CD4-positive, alpha-beta T cell treated with Interleukin-15 for 4 hours (primary cell): ENCODE measurements at regions not wholly inside any gene's neighbourhood (a gene's known extent, or its start where the extent isn't known, plus 50 kb on each side); places are given as distances from the start of the nearest gene placed in this dataset.
"Not testable (repeated sequence)": the region's sequence is repeated elsewhere in the genome, so short reads cannot be mapped to it uniquely, and the experiment has no call there.

Experiments
- DNase-seq: peaks from one replicate; pipeline ENCODE4 v3.0.0-alpha.2; 2020; ENCODE audit warnings: low spot score

DNA sequence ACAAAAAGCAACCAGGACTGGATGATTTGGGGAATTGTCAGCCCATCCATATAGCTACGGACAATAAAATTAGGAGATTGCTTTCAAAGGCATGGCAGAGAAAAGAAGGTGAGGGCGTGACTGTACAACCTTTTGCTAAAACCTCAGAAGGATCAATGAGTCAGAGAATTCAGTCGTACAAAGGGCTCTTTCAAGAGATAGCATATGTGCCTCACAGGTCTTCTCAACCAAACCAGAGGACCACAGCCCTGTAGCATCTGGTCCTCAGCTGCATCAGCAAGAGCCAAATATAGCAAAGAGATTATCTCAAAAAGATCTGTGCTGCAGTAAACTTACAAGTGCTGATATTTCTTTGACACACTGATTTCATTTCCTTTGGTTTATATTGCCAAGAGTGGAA lies 149.9 kb upstream of the RAB6C start:
- no peak for DNase-seq

DNA sequence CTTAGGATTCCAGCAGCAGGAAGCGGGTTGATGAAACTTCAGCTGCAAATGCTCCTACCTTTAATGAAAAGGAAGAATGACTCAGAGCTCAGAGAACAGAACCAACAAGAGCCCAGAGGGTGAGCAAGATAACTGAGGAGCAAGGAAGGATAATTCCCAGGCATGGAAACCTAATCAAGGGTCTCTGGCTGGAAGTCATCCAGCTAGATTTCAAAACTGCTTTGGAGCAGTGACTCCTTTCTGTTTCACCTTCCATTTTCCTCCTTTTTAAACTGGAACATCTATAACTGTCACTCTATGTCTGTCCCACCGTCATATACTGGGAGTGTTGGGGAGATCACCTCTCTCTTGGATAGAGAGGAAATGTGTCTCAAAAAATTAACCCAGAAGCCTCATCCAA lies 148.4 kb upstream of the RAB6C start:
- no peak for DNase-seq

DNA sequence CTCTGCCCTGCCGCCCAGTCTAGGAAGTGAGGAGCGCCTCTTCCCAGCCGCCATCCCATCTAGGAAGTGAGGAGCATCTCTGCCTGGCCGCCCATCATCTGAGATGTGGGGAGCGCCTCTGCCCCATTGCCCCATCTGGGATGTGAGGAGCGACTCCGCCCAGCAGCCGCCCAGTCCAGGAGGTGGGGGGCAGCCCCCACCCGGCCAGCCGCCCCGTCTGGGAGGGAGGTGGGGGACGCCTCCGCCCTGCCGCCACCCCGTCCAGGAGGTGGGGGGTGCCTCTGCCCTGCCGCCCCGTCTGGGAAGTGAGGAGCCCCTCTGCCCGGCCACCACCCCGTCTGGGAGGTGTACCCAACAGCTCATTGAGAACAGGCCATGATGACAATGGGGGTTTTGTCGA lies 146.0 kb upstream of the RAB6C start:
- DNase-seq, result not testable (repeated sequence)

DNA sequence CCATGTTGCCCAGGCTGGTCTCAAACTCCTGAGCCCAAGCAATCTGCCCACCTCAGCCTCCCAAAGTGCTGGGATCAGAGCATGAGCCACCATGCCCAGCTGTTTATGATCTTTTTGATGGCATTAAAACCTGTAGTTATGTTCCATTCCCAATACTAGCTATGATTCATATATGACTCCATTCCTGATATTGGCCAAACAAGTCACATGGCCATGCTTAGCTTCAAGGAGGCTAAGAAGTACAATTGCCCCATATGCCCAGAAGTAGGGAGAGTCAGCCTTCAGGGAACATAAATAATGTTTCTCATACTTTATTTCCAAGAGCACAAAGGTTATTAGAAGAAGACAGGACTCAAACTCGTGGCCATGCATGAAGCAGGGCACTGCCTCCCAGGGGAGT lies 132.4 kb upstream of the RAB6C start:
- DNase-seq, result no peak

DNA sequence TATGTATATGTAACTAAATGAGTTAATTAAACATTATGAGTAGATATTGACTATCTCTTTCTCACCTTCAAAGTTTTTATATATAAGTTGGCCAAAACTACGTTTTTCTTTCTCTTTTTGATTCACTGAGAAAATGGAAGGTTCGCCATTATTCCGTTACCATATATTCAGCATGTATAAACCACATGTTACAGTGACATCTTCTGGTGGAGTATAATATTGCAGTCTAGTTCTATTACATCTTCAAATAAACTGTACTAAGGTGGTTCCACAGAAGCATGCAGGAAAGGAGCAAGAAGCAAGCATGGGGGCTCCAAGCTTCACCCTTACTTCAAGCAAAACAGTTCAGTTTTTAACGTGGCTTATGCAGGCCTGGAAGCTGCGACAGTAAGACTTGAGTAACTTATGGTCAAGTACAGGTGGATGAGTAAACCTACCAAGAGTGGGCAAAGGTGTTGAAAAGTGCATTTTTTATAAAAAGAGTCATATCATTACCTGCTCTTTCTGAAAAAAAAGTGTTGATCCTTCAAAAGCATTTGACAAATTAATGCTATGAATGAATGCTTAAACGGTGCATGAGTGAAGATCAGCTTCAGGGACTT lies 129.8 kb upstream of the RAB6C start:
- peak; percentile 59 for DNase-seq

DNA sequence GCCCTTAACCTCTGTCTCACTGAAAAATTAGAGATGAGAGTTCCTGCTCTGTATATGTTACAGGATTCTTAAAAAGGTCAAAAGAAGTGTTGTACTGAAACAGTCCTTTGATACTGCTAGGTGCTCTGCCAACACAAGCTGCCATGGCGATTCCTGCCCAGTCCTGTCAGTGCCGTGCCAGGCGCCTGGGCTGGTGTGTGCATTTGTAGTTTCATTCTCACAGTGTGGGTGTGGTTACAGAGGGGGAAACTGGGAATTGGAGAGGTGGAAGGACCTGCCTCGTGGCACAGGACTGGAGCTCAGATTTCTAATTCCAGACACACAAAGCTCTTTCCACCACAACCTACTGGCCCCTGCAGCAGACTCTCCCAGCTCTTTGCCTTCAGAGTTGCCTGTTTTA lies 122.3 kb upstream of the RAB6C start:
- no peak for DNase-seq

DNA sequence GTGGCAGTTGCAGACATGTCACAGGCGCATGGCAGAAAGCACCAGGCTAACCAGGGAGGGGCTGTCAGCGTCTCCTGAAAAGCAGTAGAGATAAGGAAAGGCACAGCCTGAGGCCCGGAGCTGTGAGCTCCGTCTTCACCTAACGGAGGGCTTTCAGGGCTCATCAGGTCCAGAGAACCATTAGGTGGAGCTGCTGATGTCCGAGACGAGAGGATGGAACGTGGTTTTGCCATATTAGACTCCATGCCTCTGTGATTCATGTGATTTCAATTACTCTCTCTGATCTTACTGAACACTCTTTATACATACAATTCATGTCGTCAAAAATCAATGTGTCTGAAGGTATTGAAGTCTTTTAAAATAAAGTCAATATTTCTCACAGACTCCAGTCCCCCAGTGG lies 120.3 kb upstream of the RAB6C start:
- DNase-seq, result no peak

DNA sequence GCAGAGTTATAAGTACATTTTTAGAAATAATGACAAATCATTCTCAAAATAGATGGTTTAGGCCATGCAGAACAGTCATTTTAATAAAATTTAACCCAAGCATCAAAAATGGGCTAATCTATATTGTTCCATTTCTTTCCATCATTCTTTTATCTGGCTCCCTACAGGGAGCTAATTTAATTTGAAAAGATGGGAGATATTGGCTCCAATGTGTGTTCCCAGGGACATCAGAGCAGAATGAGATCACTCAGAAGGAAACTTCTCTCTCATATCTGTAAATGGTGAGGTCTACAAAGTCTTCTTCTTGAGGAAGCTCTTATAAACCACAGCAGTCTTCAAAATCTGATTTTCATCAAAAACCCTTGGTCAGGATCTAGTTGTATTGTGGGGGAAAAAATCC lies 119.4 kb upstream of the RAB6C start:
- no peak for DNase-seq

DNA sequence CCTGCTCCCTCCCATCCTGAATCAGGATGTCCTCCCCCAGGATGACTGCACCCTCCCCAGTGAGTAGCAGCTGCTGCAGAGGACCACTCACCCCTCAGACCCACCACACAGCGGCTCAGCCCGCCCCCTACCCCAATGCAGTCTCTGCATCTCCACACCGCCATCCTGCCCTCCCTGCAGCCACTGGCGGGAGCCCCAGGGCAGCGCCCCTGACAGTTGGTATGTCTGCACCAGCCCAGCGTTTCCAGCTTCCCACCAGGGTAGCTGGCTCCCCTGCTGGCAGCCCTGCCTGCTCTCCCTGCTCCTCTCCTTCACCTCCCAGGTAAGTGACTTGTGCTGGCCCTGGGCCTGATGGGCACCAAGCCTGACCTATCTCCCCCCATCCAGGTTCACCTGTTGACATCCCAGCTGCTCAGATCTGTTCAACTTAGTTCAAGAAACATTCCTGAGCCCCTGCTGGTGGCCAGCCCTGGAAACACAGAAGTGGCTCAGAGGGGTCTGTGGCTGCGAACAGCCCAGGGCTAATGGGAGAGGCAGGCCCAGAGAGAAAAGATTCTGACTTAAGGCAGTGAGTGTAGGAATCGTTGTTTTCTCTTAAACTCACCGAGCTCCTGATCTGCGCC lies 117.7 kb upstream of the RAB6C start:
- DNase-seq, result no peak

DNA sequence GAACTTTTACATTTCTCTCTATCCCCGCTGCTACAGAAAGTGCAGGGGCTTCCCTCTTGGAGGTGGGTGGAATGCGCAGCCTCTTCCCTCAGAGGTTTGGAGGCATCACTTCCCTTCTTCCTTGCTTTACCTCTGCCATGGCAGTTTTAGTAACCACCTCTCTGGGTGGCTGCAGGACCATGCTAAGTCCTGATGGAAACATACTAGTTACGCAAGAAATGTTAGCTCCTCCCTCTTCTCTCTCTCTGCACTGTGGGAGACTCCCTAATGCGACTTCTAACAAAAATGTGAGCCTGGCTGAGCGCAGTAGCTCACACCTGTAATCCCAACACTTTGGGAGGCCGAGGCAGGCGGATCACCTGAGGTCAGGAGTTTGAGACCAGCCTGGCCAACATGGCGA lies 116.8 kb upstream of the RAB6C start:
- no peak for DNase-seq

DNA sequence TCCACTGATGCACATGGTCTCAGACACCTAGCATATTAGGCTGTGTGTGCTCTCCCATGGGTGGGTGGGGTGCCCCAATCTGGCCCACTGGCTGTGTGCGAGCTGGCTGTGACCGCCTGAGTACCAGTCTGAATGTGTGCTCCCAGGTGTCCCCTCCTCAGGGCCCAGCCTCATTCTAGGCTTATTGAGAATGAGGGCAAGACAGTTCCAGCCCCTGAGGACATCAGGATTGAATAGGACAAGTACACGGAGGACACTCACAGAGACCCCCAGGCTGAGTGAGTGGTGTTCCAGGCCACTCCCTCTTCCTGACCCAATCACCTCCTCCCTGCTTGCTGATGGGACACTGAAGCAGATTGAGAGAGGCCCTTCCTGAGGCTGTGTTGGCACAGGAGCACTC lies 116.1 kb upstream of the RAB6C start:
- no peak for DNase-seq

DNA sequence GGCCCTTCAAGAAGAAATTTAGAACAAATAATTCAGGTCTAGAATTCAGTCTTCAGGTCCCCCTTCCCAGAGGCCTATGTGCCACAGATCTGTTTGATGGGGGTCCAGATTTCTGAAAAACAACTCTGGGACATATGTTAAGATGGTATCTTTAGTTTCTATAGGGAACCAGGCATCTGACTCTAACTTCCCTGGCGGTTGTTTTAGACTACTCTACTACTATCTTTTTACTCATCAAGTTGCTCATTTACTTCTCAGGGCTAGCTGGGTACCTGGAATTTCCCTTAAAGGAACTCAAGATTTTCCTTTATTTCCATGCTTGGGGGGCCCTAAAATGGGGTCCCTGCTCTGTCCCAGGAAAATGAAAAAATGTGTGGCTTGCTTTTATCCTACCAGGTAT lies 114.7 kb upstream of the RAB6C start:
- no peak for DNase-seq

DNA sequence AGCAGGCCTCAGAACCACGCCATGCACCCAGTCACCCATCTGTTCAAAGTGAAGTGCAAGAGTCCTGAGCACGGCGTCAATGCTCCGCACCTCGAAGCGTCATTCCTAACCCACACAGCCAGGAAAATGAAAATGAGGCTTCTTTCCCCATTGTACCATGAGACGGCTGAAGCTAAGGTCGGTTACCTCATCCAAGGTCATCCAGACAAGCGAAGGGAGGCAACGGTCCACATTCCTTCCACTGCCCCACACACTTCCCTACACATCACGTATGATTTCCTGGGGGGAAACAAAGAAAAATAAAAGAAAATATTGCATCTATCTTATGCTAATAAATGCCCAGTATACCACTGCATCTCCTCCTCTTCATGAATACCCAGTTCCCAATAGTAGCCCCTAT lies 113.5 kb upstream of the RAB6C start:
- DNase-seq, result no peak

DNA sequence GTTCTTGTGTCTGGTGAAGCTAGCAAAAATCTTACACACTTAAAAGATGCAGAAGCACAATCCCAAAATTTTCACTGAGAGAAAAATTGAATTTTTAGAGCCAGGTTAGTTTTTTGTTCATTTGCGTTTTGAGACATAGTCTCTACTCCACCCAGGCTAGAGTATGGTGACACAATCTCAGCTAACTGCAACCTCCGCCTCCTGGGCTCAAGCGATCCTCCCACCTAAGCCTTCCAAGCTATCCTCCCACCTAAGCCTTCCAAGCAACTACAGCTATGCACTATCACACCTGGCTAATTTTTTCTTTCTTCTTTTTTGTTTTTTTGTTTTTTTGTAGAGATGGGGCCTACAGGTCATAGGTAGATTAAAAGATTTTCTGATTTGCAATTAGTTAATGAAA lies 113.1 kb upstream of the RAB6C start:
- DNase-seq, result no peak

DNA sequence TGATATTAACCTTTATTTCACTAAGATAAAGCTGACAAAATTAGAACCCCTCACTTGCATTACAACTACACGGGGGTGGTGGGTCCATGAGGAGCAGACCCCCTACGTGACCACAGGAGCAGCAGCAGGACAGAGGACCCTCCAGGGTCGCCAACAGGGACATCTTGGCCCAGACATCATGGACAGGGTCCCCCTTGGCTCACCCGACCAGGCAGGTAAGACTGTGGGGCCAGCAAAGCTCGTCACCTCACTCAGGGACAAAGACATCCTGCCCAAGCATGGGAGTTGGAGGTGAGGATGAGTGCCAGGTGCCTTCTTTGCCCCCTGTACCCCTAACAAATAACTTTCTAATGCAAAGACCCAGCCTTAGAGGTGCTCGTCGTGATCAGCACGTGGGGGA lies 111.3 kb upstream of the RAB6C start:
- DNase-seq, result no peak

DNA sequence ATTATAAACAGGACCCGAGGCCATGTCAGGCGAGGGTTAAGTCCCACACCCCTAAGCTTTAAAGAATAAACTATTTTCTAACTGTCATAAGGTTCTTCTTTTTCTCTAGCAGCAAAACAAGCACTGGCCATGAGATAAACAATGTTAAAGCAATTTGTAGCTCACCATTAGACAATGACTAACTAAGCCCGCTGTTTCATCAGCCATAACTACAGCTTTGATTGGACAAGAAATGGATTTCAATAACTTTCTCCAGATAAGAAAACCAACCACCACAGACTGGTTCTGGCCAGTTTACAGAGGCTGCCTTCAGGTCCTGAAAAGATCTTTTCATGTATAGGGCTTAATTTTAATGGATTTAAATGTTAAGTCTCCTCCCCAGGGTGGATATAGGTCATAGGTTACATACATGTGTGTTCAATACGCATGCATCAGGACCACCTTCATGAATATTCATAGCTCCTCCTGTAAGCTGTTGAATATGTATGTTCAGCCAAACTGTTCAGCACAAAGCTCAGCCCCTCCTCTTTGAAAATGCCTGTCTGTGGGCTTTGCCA lies 108.7 kb upstream of the RAB6C start:
- no peak for DNase-seq

DNA sequence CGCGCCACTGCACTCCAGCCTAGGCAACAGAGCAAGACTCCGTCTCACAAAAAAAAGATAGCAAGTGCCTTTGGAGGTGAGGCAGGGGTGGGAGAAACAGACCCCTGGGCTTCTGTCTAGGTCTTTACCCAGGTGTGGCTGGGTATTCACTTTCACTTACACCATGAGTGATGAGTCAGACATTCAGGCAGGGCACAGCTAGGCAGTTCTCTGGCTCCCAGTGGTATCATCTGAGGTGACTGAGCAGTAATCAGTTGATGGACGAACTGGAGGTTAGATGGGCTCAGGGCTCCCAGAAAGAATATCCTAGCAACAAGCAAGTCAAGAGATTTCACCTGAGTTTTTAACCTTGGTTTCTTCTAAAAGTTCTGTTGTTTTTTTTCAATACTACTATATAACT lies 107.0 kb upstream of the RAB6C start:
- no peak for DNase-seq

DNA sequence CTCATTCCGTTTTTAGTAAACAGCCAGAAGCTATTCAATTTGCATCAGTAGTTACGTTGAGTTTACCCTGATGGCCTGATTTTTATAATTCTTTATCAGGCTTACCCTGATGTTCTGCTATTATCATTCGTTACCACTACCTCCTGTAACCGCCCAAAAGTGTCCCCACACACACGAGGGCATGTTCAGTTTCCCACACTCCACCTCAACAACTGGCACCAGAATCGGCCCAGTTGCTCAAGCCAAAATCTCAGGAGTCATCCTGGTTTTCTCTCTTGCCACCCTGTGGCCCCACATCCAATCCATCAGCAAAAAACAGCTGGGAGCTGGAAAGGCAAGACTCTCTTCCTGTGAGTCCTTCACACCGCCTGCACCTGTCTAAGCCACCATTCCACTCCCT lies 102.9 kb upstream of the RAB6C start:
- DNase-seq, result no peak

DNA sequence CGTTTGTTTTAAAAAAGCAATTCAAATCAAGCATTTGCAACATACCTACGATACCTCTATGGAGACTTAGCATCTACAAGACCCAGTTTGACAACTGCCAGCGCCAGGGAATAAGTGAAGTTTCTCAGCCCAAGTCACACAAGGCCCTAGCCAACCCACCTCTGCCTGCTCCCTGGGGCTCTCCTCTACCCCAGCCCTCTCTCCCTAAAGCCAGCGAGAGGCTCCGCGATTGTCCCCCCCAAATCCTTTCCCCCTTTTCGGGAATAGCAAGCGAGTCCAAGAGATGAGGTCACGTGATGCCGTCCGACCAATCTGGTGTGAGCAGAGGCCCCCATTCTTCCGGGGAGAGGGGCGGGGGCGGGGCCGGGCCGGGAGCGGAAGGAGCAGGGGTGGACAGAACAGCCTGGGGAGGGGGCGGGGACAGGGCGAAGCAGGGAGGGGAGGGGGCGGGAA lies 102.2 kb upstream of the RAB6C start:
- DNase-seq, result peak; percentile 85

DNA sequence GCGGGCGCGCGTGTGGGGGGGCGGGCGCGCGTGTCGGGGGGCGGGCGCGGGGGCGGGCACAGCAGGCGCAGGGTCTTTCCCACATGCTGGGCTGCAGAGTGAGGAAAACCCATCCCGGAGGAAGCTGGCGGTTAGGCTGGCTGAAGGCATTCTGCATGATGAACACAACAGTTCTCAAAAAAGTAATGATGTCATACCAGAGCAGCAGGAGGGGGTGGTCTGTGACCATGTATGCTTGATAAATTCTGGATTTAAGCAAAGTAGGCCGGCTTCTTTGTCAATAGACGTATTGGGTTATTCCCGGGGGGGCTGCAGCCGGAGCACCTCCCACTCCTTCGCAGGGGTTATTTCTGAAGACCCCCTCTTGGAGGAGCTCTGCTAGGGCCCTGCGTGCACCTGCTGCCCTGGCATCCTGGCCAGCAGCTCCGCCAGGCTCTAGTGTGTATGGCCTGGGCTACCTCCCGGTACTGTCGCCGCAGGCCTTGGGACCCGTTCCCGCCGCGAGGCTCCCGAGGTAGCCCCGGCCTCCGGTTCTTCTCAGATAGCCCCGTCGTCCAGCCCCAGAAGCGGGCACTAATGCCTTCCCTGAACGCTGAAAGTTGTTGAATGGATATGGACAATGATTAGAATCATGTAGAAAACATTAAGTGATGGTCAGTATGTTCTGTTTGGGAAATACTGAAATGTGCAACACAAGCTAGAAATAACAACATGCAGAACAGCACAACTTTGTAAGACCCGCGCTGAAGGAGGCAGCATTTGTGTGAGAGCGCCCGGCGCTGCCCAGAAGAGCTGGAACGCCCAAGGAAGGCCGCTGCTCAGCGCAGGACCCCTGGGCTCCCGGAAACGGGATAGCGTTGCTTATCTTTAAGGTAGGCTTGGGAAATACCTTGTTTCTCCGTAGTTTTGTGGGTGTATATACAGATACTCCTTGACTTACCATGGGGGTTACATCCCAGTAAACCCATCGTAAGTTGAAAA lies 101.4 kb upstream of the RAB6C start:
- no peak for DNase-seq

DNA sequence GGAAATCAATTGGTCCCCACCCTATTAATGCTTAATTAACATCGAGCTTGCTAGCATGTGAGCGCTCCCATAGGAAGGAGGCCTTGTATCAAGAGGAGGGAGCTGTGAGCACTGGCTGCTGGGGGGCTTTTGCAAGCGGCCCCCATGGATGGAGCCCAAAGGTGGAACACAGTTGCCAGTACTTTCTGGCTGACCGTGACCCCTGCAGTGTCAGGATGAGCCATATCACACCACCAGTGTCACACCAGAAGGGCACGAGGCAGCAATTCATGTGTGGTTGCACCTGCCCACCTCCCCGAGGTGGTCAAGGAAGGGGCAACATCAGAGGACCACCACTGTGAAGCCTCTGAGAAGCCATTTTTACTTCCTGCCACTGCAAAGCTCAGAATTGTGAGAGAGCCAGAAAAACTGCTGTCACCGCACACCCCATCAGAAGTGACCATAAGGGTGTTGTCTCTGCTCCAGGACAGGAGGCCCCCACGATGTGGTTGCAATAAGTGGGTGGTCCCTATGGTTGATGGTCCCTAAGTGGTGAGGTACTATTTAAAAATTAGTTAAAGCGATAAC lies 99.8 kb upstream of the RAB6C start:
- DNase-seq, result no peak

DNA sequence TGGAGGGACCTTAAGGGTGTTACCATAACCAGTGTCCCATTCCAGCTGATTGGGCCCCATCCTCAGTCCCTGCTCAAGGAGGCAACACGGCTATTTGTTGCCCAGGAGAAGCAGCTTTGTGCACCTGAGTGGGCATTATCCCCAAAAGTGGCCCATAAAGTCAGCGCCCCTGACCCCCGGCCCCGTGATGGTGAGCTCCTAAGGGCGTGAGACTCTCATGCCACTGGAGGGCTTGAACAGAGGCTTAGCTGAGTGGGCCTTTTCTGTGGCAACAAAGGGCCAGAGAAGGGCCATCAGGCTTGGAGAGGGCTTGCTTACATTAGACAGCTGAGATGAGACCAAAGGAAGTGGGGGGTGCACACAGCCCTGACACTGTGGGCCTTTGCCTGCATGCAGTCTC lies 99.2 kb upstream of the RAB6C start:
- DNase-seq, result no peak

DNA sequence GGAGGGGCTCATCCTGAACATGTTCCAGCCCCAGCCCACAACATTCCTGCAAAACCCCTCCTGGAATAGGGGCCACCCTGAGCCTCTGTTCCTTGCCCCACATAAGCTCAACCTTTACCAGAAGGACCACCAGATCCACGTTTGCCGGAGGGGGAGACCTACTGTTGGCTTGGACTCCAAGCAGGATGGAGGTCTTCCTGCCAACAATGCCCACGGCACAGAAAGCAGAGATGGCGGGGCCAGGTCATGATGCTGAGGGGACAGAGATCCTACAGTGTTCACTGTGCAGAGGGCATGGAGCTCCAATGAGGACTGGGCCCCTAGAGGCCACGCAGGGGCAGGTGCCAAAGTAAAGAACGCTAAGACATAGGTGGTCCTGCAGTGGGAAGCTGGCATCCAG lies 98.5 kb upstream of the RAB6C start:
- no peak for DNase-seq
